SK-N-SH treated with all-trans-retinoic acid at 6 μM for 48 hours (cell line): ENCODE measurements at regions not wholly inside any gene's neighbourhood (a gene's known extent, or its start where the extent isn't known, plus 50 kb on each side); places are given as distances from the start of the nearest gene placed in this dataset.

ENCODE experiments used
- ATAC-seq: fragments of 200-7000 bp; cut with Tn5 transposase; 3 replicates; pipeline ENCODE4 v1.9.1; 2020; ENCODE audit warnings: mild to moderate bottlenecking, moderate library complexity
- ARNTL ChIP-seq: fragments of 450-650 bp; formaldehyde crosslinking; IDR thresholded peaks from 2 replicates; pipeline ENCODE4 v1.5.0; 2020; ENCODE audit warnings: low read depth, mild to moderate bottlenecking, moderate library complexity, borderline replicate concordance
- BACH2 ChIP-seq: fragments of 250-450 bp; sonication (Bioruptor Pico); IDR thresholded peaks from 2 replicates; pipeline ENCODE4 v1.9.0; 2021; ENCODE audit warnings: mild to moderate bottlenecking, borderline replicate concordance
- CSDC2 ChIP-seq: fragments of 250-450 bp; sonication (Bioruptor Pico); IDR thresholded peaks from 2 replicates; pipeline ENCODE4 v1.5.0; 2020; ENCODE audit warnings: mild to moderate bottlenecking, moderate library complexity
- ESRRG ChIP-seq: fragments of 250-450 bp; sonication (Bioruptor Pico); IDR thresholded peaks from 2 replicates; pipeline ENCODE4 v1.6.1; 2021; ENCODE audit warnings: mild to moderate bottlenecking
- GLIS3 ChIP-seq: fragments of 250-450 bp; sonication (Bioruptor Pico); IDR thresholded peaks from 2 replicates; pipeline ENCODE4 v1.5.0; 2020; ENCODE audit warnings: mild to moderate bottlenecking, moderate library complexity
- ISL1 ChIP-seq: fragments of 250-450 bp; sonication (Bioruptor Pico); IDR thresholded peaks from 2 replicates; pipeline ENCODE4 v2.1.2; 2022; ENCODE audit warnings: mild to moderate bottlenecking, moderate library complexity
- OSR1 ChIP-seq: fragments of 250-450 bp; sonication (Bioruptor Pico); IDR thresholded peaks from 2 replicates; pipeline ENCODE4 v1.8.0; 2022; ENCODE audit warnings: moderate library complexity, mild to moderate bottlenecking, inconsistent platforms
- PPARA ChIP-seq: fragments of 250-450 bp; sonication (Bioruptor Pico); IDR thresholded peaks from 2 replicates; pipeline ENCODE4 v1.5.0; 2020; ENCODE audit warnings: mild to moderate bottlenecking, borderline replicate concordance
- RARB ChIP-seq: fragments of 250-450 bp; sonication (Bioruptor Pico); IDR thresholded peaks from 2 replicates; pipeline ENCODE4 v1.8.0; 2021; ENCODE audit warnings: mild to moderate bottlenecking, moderate library complexity
- SNAI2 ChIP-seq: fragments of 250-450 bp; sonication (Bioruptor Pico); IDR thresholded peaks from 2 replicates; pipeline ENCODE4 v1.5.0; 2020; ENCODE audit warnings: mild to moderate bottlenecking, moderate library complexity
- TCF4 ChIP-seq: fragments of 250-450 bp; sonication (Bioruptor Pico); IDR thresholded peaks from 2 replicates; pipeline ENCODE4 v1.8.0; 2021; ENCODE audit warnings: mild to moderate bottlenecking, moderate library complexity, borderline replicate concordance
- TOX ChIP-seq: fragments of 250-450 bp; sonication (Bioruptor Pico); IDR thresholded peaks from 2 replicates; pipeline ENCODE4 v1.8.0; 2021; ENCODE audit warnings: mild to moderate bottlenecking, moderate library complexity, borderline replicate concordance
- ZC3H10 ChIP-seq: fragments of 250-450 bp; sonication (Bioruptor Pico); IDR thresholded peaks from 2 replicates; pipeline ENCODE4 v1.5.1; 2021; ENCODE audit warnings: mild to moderate bottlenecking, moderate library complexity
- ZFP30 ChIP-seq: fragments of 450-650 bp; formaldehyde crosslinking; IDR thresholded peaks from 2 replicates; pipeline ENCODE4 v1.5.0; 2022; ENCODE audit warnings: mild to moderate bottlenecking, moderate library complexity
- ZNF565 ChIP-seq: fragments of 450-650 bp; formaldehyde crosslinking; conservative IDR thresholded peaks from 2 replicates; pipeline ENCODE4 v1.5.0; 2020; ENCODE audit warnings: low read depth, mild to moderate bottlenecking, moderate library complexity
- ZNF70 ChIP-seq: fragments of 450-650 bp; formaldehyde crosslinking; IDR thresholded peaks from 2 replicates; pipeline ENCODE4 v1.5.0; 2020; ENCODE audit warnings: mild to moderate bottlenecking, moderate library complexity
- ZNF8 ChIP-seq: fragments of 450-650 bp; formaldehyde crosslinking; IDR thresholded peaks from 2 replicates; pipeline ENCODE4 v1.5.0; 2020; ENCODE audit warnings: mild to moderate bottlenecking, moderate library complexity
- TF ChIP-seq, protein P1 (sequence below): fragments of 250-450 bp; sonication (Bioruptor Pico); IDR thresholded peaks from 2 replicates; pipeline ENCODE4 v1.5.1; 2021; ENCODE audit warnings: mild to moderate bottlenecking, moderate library complexity
- TF ChIP-seq, protein P2 (sequence below): fragments of 250-450 bp; sonication (Bioruptor Pico); IDR thresholded peaks from 2 replicates; pipeline ENCODE4 v1.8.0; 2021; ENCODE audit warnings: low read depth, mild to moderate bottlenecking, moderate library complexity, borderline replicate concordance
- TF ChIP-seq, protein P3 (sequence below): fragments of 250-450 bp; sonication (Bioruptor Pico); IDR thresholded peaks from 2 replicates; pipeline ENCODE4 v1.8.0; 2020; ENCODE audit warnings: mild to moderate bottlenecking, moderate library complexity, borderline replicate concordance
- TF ChIP-seq, protein P4 (sequence below): fragments of 250-450 bp; sonication (Bioruptor Pico); IDR thresholded peaks from 2 replicates; pipeline ENCODE4 v1.5.1; 2020; ENCODE audit warnings: low read depth, mild to moderate bottlenecking, moderate library complexity
- TF ChIP-seq, protein P5 (sequence below): fragments of 250-450 bp; sonication (Bioruptor Pico); IDR thresholded peaks from 2 replicates; pipeline ENCODE4 v1.5.0; 2020; ENCODE audit warnings: mild to moderate bottlenecking, moderate library complexity

DNA sequence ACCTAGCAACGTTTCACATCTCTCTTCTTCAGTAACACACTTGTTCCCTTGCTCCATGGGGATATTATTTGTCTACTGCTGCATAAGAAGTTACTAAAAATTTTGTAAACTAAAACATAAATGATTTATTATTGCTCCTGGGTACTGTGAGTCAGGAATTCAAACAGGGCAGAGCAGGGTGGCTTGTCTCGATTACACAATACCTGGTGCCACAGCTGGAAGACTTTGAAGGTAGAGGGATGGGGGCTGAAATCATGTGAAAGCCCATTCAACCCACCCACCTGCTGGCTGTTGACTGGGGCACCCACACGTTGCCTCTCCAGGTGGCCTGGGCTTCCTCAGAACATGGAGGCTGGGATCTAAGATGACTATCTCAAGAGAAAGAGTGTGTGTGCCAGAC, 213.2 kb downstream of the ESM1 start:
- TF ChIP-seq TCF4 (no peak), ZNF565 (CRISPR knock-in tag) (no peak), CSDC2 (CRISPR knock-in tag) (no peak), ZC3H10 (no peak), ESRRG (CRISPR knock-in tag) (no peak), ZNF70 (CRISPR knock-in tag) (no peak), PPARA (no peak), ZFP30 (CRISPR knock-in tag) (no peak), ARNTL (CRISPR knock-in tag) (no peak), RARB (CRISPR knock-in tag) (no peak), BACH2 (CRISPR knock-in tag) (no peak), SNAI2 (CRISPR knock-in tag) (no peak), OSR1 (CRISPR knock-in tag) (no peak), ISL1 (CRISPR knock-in tag) (no peak)
- TF ChIP-seq, protein P1, sequence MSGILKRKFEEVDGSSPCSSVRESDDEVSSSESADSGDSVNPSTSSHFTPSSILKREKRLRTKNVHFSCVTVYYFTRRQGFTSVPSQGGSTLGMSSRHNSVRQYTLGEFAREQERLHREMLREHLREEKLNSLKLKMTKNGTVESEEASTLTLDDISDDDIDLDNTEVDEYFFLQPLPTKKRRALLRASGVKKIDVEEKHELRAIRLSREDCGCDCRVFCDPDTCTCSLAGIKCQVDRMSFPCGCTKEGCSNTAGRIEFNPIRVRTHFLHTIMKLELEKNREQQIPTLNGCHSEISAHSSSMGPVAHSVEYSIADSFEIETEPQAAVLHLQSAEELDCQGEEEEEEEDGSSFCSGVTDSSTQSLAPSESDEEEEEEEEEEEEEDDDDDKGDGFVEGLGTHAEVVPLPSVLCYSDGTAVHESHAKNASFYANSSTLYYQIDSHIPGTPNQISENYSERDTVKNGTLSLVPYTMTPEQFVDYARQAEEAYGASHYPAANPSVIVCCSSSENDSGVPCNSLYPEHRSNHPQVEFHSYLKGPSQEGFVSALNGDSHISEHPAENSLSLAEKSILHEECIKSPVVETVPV (CRISPR knock-in tag), result no peak
- TF ChIP-seq, protein P2, sequence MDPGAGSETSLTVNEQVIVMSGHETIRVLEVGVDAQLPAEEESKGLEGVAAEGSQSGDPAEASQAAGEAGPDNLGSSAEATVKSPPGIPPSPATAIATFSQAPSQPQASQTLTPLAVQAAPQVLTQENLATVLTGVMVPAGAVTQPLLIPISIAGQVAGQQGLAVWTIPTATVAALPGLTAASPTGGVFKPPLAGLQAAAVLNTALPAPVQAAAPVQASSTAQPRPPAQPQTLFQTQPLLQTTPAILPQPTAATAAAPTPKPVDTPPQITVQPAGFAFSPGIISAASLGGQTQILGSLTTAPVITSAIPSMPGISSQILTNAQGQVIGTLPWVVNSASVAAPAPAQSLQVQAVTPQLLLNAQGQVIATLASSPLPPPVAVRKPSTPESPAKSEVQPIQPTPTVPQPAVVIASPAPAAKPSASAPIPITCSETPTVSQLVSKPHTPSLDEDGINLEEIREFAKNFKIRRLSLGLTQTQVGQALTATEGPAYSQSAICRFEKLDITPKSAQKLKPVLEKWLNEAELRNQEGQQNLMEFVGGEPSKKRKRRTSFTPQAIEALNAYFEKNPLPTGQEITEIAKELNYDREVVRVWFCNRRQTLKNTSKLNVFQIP (CRISPR knock-in tag), result no peak
- TF ChIP-seq, protein P3, sequence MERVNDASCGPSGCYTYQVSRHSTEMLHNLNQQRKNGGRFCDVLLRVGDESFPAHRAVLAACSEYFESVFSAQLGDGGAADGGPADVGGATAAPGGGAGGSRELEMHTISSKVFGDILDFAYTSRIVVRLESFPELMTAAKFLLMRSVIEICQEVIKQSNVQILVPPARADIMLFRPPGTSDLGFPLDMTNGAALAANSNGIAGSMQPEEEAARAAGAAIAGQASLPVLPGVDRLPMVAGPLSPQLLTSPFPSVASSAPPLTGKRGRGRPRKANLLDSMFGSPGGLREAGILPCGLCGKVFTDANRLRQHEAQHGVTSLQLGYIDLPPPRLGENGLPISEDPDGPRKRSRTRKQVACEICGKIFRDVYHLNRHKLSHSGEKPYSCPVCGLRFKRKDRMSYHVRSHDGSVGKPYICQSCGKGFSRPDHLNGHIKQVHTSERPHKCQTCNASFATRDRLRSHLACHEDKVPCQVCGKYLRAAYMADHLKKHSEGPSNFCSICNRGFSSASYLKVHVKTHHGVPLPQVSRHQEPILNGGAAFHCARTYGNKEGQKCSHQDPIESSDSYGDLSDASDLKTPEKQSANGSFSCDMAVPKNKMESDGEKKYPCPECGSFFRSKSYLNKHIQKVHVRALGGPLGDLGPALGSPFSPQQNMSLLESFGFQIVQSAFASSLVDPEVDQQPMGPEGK (CRISPR knock-in tag), result no peak
- TF ChIP-seq, protein P4, sequence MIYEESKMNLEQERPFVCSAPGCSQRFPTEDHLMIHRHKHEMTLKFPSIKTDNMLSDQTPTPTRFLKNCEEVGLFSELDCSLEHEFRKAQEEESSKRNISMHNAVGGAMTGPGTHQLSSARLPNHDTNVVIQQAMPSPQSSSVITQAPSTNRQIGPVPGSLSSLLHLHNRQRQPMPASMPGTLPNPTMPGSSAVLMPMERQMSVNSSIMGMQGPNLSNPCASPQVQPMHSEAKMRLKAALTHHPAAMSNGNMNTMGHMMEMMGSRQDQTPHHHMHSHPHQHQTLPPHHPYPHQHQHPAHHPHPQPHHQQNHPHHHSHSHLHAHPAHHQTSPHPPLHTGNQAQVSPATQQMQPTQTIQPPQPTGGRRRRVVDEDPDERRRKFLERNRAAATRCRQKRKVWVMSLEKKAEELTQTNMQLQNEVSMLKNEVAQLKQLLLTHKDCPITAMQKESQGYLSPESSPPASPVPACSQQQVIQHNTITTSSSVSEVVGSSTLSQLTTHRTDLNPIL, result no peak
- TF ChIP-seq, protein P5, sequence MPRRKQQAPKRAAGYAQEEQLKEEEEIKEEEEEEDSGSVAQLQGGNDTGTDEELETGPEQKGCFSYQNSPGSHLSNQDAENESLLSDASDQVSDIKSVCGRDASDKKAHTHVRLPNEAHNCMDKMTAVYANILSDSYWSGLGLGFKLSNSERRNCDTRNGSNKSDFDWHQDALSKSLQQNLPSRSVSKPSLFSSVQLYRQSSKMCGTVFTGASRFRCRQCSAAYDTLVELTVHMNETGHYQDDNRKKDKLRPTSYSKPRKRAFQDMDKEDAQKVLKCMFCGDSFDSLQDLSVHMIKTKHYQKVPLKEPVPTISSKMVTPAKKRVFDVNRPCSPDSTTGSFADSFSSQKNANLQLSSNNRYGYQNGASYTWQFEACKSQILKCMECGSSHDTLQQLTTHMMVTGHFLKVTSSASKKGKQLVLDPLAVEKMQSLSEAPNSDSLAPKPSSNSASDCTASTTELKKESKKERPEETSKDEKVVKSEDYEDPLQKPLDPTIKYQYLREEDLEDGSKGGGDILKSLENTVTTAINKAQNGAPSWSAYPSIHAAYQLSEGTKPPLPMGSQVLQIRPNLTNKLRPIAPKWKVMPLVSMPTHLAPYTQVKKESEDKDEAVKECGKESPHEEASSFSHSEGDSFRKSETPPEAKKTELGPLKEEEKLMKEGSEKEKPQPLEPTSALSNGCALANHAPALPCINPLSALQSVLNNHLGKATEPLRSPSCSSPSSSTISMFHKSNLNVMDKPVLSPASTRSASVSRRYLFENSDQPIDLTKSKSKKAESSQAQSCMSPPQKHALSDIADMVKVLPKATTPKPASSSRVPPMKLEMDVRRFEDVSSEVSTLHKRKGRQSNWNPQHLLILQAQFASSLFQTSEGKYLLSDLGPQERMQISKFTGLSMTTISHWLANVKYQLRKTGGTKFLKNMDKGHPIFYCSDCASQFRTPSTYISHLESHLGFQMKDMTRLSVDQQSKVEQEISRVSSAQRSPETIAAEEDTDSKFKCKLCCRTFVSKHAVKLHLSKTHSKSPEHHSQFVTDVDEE (CRISPR knock-in tag), result no peak
- no peak for ATAC-seq

DNA sequence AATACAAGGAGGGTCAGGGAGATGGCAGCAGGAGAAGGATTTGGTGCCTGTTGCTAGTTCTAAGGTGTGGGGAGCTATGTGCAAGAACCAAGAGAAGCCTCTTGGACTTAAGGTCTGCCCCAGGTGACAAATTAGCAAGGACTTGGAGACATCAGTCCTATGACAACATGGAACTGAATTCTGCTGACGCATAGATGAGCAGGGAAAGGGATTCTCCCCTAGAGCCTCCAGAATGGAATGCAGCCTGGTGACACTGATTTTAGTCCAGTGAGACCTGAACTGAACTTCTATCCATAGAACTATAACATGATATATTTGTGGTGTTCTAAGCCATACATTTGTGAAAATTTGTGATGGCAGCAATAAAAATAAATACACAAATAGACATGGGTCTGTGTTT, 215.6 kb downstream of the ESM1 start:
- TF ChIP-seq OSR1 (CRISPR knock-in tag) (no peak), GLIS3 (CRISPR knock-in tag) (no peak), TOX (CRISPR knock-in tag) (no peak), CSDC2 (CRISPR knock-in tag) (no peak), BACH2 (CRISPR knock-in tag) (no peak), ZNF70 (CRISPR knock-in tag) (no peak), ZC3H10 (no peak), PPARA (no peak), ZNF8 (CRISPR knock-in tag) (no peak), ARNTL (CRISPR knock-in tag) (no peak), SNAI2 (CRISPR knock-in tag) (no peak), TCF4 (no peak)
- TF ChIP-seq, protein P3 (CRISPR knock-in tag), result no peak
- TF ChIP-seq, protein P2 (CRISPR knock-in tag), result no peak

More for the DNA sequence above, 215.6 kb downstream of the ESM1 start:
- ATAC-seq, result no peak
